SU-DHL-6 (cell line): ENCODE measurements at regions not wholly inside any gene's neighbourhood (a gene's known extent, or its start where the extent isn't known, plus 50 kb on each side); places are given as distances from the start of the nearest gene placed in this dataset.

Source experiments
- EZH2phosphoT487 ChIP-seq: fragments of 200-600 bp; sonication (generic), shearing (Covaris generic); conservative IDR thresholded peaks from 2 replicates; pipeline ENCODE4 v1.6.1; 2018; ENCODE audit warnings: mild to moderate bottlenecking, antibody characterized with exemption, low read length, moderate library complexity, mixed read lengths
- TF ChIP-seq, protein P1 (sequence below): fragments of 200-600 bp; sonication (generic); IDR thresholded peaks from one replicate; pipeline ENCODE4 v1.5.1; 2017; ENCODE audit warnings: antibody characterized with exemption, mild to moderate bottlenecking, low read length, moderate library complexity; ENCODE audit not compliant: insufficient read depth, poor library complexity, severe bottlenecking

DNA sequence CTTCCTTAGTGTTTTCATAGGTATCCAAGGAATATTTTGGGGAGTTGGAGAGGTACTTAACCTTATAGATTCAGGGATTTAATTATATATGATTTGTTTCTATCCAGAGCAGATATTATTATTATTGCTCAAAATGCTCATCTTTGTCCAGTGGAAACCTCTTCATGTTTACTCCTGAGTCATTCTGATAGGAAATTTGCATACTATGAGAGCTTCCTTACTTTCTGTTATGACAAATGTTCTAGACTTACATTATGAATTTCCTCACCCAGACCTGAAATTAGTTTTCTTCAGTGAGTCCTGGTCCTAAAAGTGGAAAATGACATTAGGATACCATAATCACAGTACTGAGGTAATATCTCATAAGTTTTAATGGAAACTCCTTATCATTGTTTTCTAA lies 57.5 kb upstream of the PLPPR5 start:
- TF ChIP-seq, protein P1, sequence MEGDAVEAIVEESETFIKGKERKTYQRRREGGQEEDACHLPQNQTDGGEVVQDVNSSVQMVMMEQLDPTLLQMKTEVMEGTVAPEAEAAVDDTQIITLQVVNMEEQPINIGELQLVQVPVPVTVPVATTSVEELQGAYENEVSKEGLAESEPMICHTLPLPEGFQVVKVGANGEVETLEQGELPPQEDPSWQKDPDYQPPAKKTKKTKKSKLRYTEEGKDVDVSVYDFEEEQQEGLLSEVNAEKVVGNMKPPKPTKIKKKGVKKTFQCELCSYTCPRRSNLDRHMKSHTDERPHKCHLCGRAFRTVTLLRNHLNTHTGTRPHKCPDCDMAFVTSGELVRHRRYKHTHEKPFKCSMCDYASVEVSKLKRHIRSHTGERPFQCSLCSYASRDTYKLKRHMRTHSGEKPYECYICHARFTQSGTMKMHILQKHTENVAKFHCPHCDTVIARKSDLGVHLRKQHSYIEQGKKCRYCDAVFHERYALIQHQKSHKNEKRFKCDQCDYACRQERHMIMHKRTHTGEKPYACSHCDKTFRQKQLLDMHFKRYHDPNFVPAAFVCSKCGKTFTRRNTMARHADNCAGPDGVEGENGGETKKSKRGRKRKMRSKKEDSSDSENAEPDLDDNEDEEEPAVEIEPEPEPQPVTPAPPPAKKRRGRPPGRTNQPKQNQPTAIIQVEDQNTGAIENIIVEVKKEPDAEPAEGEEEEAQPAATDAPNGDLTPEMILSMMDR, result no peak
- TF ChIP-seq EZH2phosphoT487, result no peak
